Ovary (tissue), 3 donors: ENCODE measurements at regions not wholly inside any gene's neighbourhood (a gene's known extent, or its start where the extent isn't known, plus 50 kb on each side); places are given as distances from the start of the nearest gene placed in this dataset.

ENCODE experiments used
- CTCF ChIP-seq, 3 donors: fragments of 450-650 bp in 2 of 3; fragments of 200-600 bp in 1 of 3; IDR thresholded peaks; one replicate each; pipeline versions ENCODE4 v1.5.1 to v1.8.0; 2016 to 2022; ENCODE audit warnings: antibody characterized with exemption in 3 of 3, mild to moderate bottlenecking in 1 of 3
- EP300 ChIP-seq: sonication (generic); formaldehyde crosslinking; IDR thresholded peaks from one replicate; pipeline ENCODE4 v1.6.1; 2017; ENCODE audit warnings: antibody characterized with exemption
- POLR2A ChIP-seq: fragments of 450-650 bp; IDR thresholded peaks from one replicate; pipeline ENCODE4 v1.6.1; 2017; ENCODE audit warnings: antibody characterized with exemption, mild to moderate bottlenecking, moderate library complexity
- donor health status: DM: no; HTN: no; CAD: no.

GRCh38 chr1:113286156-113286555 is 104.2 kb upstream of the MAGI3 start:
- TF ChIP-seq CTCF (IDR thresholded peaks at IDR 0.05) (no peak), POLR2A (no peak), EP300 (no peak)
